GM19043 (cell line): ENCODE measurements at regions not wholly inside any gene's neighbourhood (a gene's known extent, or its start where the extent isn't known, plus 50 kb on each side); places are given as distances from the start of the nearest gene placed in this dataset.

ENCODE experiments used
- ATAC-seq: cut with Tn5 transposase; IDR thresholded peaks from one replicate; pipeline ENCODE4 v1.9.1; 2021; ENCODE audit warnings: low read depth; ENCODE audit not compliant: unreplicated experiment

- ATAC-seq, result no peak
These were observed 157.2 kb upstream of the OBI1 start for GRCh38 chr13:78816154-78816553.

- ATAC-seq, result no peak
These were observed 147.5 kb upstream of the OBI1 start for GRCh38 chr13:78806457-78806856.

GRCh38 chr13:78802912-78803311 lies 144.0 kb upstream of the OBI1 start:
- ATAC-seq, result no peak

DNA sequence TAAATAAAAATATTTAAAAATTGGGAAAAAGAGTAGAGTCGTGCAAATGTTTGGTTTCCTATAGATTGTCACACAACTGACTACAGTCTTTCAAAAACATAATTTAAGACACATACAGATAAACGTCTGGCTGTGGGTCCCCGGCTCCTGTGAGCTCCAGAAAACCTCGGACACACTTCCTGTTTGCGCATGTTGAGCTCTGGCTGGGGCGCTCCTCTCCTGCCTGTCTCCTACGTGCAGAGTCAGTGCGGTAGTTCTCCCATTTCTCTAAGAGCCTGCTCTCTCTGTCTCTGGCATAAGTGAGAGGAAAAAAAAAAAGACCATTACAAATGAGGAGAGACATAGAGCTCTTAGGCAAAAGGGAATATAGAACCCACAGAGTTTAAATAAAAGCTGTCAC lies 128.2 kb upstream of the OBI1 start:
- no peak for ATAC-seq

GRCh38 chr13:78786459-78786858 lies 127.5 kb upstream of the OBI1 start:
- no peak for ATAC-seq

GRCh38 chr13:78785764-78786163 lies 126.8 kb upstream of the OBI1 start:
- ATAC-seq, result no peak

GRCh38 chr13:78784014-78784750 lies 125.2 kb upstream of the OBI1 start:
- no peak for ATAC-seq

GRCh38 chr13:78780708-78781107 lies 121.8 kb upstream of the OBI1 start:
- ATAC-seq, result no peak

- ATAC-seq, result no peak
These were observed 120.7 kb upstream of the OBI1 start for GRCh38 chr13:78779608-78780007.

DNA sequence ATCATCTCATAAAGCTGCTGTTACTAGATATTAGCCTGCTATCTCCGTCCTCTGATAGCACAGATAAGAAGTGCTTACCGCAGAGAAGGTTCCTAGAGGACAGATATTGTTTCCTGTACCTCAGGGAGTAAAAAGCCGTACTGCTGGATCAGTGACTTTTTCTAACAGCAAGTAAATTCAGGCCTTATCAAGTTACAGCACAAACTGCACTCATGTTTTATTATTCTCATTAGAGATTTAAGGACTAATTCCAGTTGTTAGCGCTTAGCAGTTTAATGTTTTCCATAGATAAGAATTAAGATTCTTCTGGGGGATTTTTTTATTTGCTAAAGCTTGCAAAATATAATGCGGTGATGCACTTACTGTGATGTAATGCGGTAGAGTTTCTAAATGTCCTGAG lies 119.0 kb upstream of the OBI1 start:
- no peak for ATAC-seq

GRCh38 chr13:78777396-78777795 lies 118.4 kb upstream of the OBI1 start:
- no peak for ATAC-seq

GRCh38 chr13:78772933-78773332 lies 114.0 kb upstream of the OBI1 start:
- no peak for ATAC-seq

DNA sequence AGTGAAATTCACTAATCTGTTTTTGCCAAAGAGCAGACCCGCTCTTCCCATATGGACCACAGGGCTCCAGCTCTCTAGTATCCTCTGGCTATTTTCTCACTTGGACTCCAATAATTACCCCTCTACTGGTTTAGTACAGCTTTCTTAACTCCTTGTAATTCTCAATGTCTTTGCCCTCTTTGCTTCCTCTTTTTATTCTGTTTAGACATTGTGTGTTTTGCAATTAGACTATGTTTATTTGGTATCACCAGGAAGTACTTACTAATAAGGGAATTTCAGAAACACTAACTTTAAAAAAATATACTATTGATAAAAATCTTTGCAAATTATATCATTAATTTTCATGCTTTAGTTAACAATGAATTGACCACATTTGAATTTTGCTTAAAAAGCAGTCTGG lies 111.6 kb upstream of the OBI1 start:
- no peak for ATAC-seq

GRCh38 chr13:78768950-78769349 lies 110.0 kb upstream of the OBI1 start:
- ATAC-seq, result no peak

- ATAC-seq, result no peak
These were observed 105.7 kb upstream of the OBI1 start for GRCh38 chr13:78764665-78765064.

- no peak for ATAC-seq
These were observed 103.9 kb upstream of the OBI1 start for GRCh38 chr13:78762825-78763224.

- no peak for ATAC-seq
These were observed 100.7 kb upstream of the OBI1 start for GRCh38 chr13:78759704-78760103.

GRCh38 chr13:78758549-78758948 lies 99.6 kb upstream of the OBI1 start:
- ATAC-seq, result no peak

DNA sequence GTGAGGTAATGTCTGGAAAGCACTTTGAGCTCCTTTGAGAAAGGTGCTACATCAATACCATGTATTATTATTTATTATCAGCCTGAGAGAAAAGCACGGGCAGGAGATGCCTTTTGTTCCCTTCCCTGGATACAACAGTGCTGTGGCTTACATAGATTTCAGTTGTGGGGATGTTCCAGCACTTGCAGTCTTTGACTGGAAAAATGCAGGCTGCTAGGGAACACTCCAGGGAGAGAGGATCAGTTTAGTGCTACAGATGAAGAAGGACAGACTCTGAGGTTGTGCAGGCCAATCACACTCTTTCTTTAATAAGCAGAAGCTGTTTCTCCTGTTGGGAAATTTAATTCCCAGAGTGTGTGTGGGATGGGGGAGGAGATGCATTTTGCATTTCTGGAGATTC lies 94.5 kb upstream of the OBI1 start:
- ATAC-seq, result no peak

GRCh38 chr13:78750735-78751134 lies 91.8 kb upstream of the OBI1 start:
- ATAC-seq, result no peak

GRCh38 chr13:78743973-78744372 lies 85.0 kb upstream of the OBI1 start:
- no peak for ATAC-seq

DNA sequence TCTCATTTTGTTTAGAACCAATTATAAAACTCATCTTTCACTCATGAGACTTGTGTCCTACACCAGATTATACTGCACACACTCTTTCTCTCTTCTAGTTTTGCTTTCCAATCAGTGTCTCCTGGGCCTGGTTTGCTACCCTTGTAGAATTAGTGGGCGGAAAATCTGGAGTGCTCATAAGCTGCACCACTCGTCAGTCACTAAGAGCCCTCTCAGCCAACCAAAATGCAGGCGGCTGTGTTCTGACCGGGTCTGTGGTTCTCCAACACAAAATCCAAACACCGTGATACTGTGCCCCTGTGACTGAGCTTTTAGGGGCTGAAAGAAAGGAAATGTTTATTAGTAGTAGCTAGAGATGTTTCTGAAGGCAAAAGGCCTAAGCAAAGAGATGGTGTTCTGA lies 83.7 kb upstream of the OBI1 start:
- no peak for ATAC-seq

GRCh38 chr13:78736142-78736541 lies 77.2 kb upstream of the OBI1 start:
- no peak for ATAC-seq
